KMS-11 (cell line): ENCODE measurements at regions not wholly inside any gene's neighbourhood (a gene's known extent, or its start where the extent isn't known, plus 50 kb on each side); places are given as distances from the start of the nearest gene placed in this dataset.

Experiments used
- H2AFZ ChIP-seq: fragments of 200-600 bp; sonication (generic); 2 replicates; pipeline ENCODE4 v1.6.1; 2016; ENCODE audit warnings: antibody characterized with exemption, mixed run types, low read depth
- H3K27ac ChIP-seq: fragments of 200-600 bp; sonication (generic); 2 replicates; pipeline ENCODE4 v1.6.1; 2016; ENCODE audit warnings: mild to moderate bottlenecking, mixed run types
- H3K27me3 ChIP-seq: fragments of 200-600 bp; sonication (generic); 2 replicates; pipeline ENCODE4 v1.6.1; 2017; ENCODE audit warnings: mild to moderate bottlenecking, low read depth, mixed run types, moderate library complexity; ENCODE audit not compliant: insufficient read depth
- H3K36me3 ChIP-seq: fragments of 200-600 bp; sonication (generic); 2 replicates; pipeline ENCODE4 v1.6.1; 2017; ENCODE audit warnings: mild to moderate bottlenecking, mixed run types; ENCODE audit not compliant: insufficient read depth
- H3K4me1 ChIP-seq: fragments of 200-600 bp; sonication (generic); 2 replicates; pipeline ENCODE4 v1.6.1; 2016; ENCODE audit warnings: mild to moderate bottlenecking, low read depth, mixed run types; ENCODE audit not compliant: poor library complexity, severe bottlenecking
- H3K4me2 ChIP-seq: fragments of 200-600 bp; sonication (generic); 2 replicates; pipeline ENCODE4 v1.7.0; 2016; ENCODE audit warnings: mild to moderate bottlenecking, mixed run types
- H3K4me3 ChIP-seq: fragments of 200-600 bp; sonication (generic); IDR thresholded peaks from 2 replicates; pipeline ENCODE4 v1.6.1; 2017; ENCODE audit warnings: low read depth, low read length, mixed read lengths; ENCODE audit not compliant: insufficient read depth
- H3K79me2 ChIP-seq: fragments of 200-600 bp; sonication (generic); 2 replicates; pipeline ENCODE4 v1.6.1; 2016; ENCODE audit warnings: low read depth, mixed run types; ENCODE audit not compliant: insufficient read depth
- H3K9ac ChIP-seq: fragments of 200-600 bp; sonication (generic); 2 replicates; pipeline ENCODE4 v1.6.1; 2016; ENCODE audit warnings: mild to moderate bottlenecking, mixed run types
- H4K20me1 ChIP-seq: fragments of 200-600 bp; sonication (generic); 2 replicates; pipeline ENCODE4 v1.6.1; 2016; ENCODE audit warnings: mild to moderate bottlenecking, mixed run types; ENCODE audit not compliant: insufficient read depth
- TF ChIP-seq, protein P1 (sequence below): fragments of 200-600 bp; sonication (generic); conservative IDR thresholded peaks from 2 replicates; pipeline ENCODE4 v1.6.1; 2017; ENCODE audit warnings: low read depth, mild to moderate bottlenecking, antibody characterized with exemption, low read length, moderate library complexity, mixed read lengths

DNA sequence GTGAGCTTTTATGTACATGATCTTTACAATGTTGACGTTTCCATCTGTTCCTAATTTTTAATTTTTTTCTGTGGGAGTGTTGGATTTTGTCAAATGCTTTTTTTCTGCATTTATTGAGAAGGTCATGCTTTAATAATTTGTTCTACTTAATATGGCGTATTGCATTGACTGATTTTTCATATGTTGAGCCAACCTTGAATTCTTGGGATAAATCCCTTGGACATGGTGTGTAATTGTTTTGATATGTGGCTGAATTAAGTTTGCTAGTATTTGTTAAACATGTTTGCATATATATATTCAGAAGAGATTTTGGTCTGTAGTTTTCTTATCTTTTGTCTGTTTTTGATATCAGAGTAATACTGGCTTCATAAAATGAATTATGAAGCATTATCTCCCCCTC, 256.7 kb downstream of the EDEM1 start:
- TF ChIP-seq, protein P1, sequence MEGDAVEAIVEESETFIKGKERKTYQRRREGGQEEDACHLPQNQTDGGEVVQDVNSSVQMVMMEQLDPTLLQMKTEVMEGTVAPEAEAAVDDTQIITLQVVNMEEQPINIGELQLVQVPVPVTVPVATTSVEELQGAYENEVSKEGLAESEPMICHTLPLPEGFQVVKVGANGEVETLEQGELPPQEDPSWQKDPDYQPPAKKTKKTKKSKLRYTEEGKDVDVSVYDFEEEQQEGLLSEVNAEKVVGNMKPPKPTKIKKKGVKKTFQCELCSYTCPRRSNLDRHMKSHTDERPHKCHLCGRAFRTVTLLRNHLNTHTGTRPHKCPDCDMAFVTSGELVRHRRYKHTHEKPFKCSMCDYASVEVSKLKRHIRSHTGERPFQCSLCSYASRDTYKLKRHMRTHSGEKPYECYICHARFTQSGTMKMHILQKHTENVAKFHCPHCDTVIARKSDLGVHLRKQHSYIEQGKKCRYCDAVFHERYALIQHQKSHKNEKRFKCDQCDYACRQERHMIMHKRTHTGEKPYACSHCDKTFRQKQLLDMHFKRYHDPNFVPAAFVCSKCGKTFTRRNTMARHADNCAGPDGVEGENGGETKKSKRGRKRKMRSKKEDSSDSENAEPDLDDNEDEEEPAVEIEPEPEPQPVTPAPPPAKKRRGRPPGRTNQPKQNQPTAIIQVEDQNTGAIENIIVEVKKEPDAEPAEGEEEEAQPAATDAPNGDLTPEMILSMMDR, result no peak
- H3K9ac ChIP-seq, result no peak overlapping the region
- H3K27ac ChIP-seq, result no peak overlapping the region
- H3K4me1 ChIP-seq, result no peaks in the 10 kb centered on the region
- H3K36me3 ChIP-seq, result no peaks in the 10 kb centered on the region
- H4K20me1 ChIP-seq, result no peaks in the 10 kb centered on the region
- H3K27me3 ChIP-seq, result no peaks in the 10 kb centered on the region
- H3K4me3 ChIP-seq, result no peak overlapping the region
- H3K79me2 ChIP-seq, result no peaks in the 10 kb centered on the region
- no peak overlapping the region for H3K4me2 ChIP-seq
- H2AFZ ChIP-seq, result no peak overlapping the region

DNA sequence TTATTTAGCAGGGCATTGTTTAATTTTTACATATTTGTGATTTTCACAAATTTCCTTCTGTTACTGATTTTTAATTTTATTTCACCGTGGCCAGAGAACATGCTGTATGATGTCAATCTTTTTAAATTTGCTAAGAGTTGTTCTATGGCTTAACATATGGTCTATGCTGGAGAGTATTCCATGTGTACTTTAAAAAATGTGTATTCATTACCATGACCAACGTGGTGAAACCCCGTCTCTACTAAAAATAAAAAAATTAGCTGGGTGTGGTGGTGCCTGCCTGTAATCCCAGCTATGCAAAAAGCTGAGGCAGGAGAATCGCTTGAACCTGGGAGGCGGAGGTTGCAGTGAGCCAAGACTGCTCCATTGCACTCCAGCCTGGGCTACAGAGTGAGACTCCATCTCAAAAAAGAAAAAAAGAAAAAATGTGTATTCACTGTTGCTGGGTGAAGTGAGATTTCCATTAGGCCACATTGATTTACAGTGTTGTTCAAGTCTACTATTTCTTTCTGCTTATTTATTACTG, 258.2 kb downstream of the EDEM1 start:
- Histone ChIP-seq H3K27me3 (no peaks in the 10 kb centered on the region), H3K27ac (no peak overlapping the region), H2AFZ (no peak overlapping the region), H4K20me1 (no peaks in the 10 kb centered on the region), H3K4me2 (no peak overlapping the region), H3K9ac (no peak overlapping the region), H3K79me2 (no peaks in the 10 kb centered on the region), H3K4me1 (no peaks in the 10 kb centered on the region), H3K4me3 (no peak overlapping the region), H3K36me3 (no peaks in the 10 kb centered on the region)
- TF ChIP-seq, protein P1, result no peak

DNA sequence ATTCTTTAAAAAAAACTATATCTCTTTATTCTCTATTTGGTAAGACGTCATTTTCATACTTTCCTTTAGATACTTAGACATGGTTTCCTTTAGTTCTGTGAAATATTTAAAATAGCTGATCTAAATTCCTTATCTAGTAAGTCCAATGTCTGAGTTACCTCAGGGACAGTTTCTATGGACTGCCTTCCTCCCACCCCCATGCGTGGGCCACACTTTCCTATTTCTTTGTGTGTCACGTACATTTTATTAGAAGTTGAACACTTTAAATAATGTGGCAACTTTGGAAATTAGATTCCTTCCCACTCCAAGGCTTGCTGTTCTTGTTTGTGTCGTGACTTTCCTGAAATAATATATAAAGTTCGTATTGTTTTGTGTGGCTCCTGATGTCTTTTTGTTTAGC, 260.7 kb downstream of the EDEM1 start:
- Histone ChIP-seq H3K4me3 (no peak overlapping the region), H3K9ac (no peak overlapping the region), H4K20me1 (no peaks in the 10 kb centered on the region), H2AFZ (no peak overlapping the region), H3K79me2 (no peaks in the 10 kb centered on the region), H3K36me3 (no peaks in the 10 kb centered on the region), H3K27me3 (no peaks in the 10 kb centered on the region), H3K27ac (no peak overlapping the region), H3K4me2 (no peak overlapping the region), H3K4me1 (no peaks in the 10 kb centered on the region)
- TF ChIP-seq, protein P1, result no peak

DNA sequence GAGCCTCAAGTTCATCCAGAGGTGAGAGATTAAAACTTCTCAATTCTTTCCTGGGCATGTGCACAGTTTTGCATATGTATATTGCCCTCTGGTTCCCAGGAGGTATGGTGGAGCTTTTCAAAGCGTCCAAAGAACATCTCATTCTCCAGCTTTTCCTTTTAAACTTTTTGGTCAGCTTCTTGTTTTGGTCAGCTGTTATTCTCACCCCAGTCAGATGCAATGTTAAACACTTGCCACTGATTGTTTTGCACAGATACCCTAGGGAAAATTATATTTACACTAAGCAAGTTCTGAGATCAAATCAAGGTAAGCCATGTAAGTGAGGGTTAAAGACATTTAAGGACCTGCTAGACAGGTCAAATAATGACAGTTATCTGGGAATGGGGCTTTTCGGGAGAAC, 261.3 kb downstream of the EDEM1 start:
- no peak overlapping the region for H3K4me2 ChIP-seq
- TF ChIP-seq, protein P1, result no peak
- H3K9ac ChIP-seq, result no peak overlapping the region
- H3K27me3 ChIP-seq, result no peaks in the 10 kb centered on the region
- H3K79me2 ChIP-seq, result no peaks in the 10 kb centered on the region
- no peaks in the 10 kb centered on the region for H3K36me3 ChIP-seq
- no peak overlapping the region for H2AFZ ChIP-seq
- H4K20me1 ChIP-seq, result no peaks in the 10 kb centered on the region
- H3K4me3 ChIP-seq, result no peak overlapping the region
- no peaks in the 10 kb centered on the region for H3K4me1 ChIP-seq
- no peak overlapping the region for H3K27ac ChIP-seq

DNA sequence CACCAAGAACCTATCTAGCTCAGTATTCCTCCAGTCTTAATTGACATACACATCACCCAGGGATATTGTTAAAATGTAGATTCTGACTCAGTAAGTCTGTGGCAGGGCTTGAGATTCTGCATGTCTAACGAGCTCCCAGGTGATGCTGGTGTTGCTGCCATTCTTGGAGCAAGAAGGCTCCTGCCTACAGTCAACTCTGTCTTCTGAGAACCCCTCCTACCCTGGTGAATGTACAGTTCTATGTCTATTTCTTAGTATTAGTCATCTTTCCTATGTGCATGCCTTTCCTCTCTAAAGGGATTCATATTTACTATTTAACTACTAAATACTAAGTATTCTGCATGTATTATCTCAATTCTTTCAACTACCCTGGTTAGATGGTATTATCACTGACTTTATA, 268.7 kb downstream of the EDEM1 start:
- TF ChIP-seq, protein P1, result no peak
- H3K9ac ChIP-seq, result no peak overlapping the region

More for the DNA sequence above, 268.7 kb downstream of the EDEM1 start:
- Histone ChIP-seq H3K4me3 (no peak overlapping the region), H3K4me2 (no peak overlapping the region), H3K27me3 (no peaks in the 10 kb centered on the region), H3K27ac (no peak overlapping the region), H2AFZ (no peak overlapping the region), H3K4me1 (no peaks in the 10 kb centered on the region), H3K79me2 (no peaks in the 10 kb centered on the region), H4K20me1 (no peaks in the 10 kb centered on the region), H3K36me3 (no peaks in the 10 kb centered on the region)
